WTC11 (cell line): ENCODE measurements at regions not wholly inside any gene's neighbourhood (a gene's known extent, or its start where the extent isn't known, plus 50 kb on each side); places are given as distances from the start of the nearest gene placed in this dataset.

Source experiments
- ATAC-seq: fragments of 200-7000 bp; cut with Tn5 transposase; 2 replicates; pipeline ENCODE4 v1.10.0; 2021; ENCODE audit warnings: mild to moderate bottlenecking, moderate library complexity
- CTCF ChIA-PET: fragments of 300-600 bp; sonication (Branson Sonifier 250); formaldehyde crosslinking; loops from one replicate; lab custom pipeline; 2021; ENCODE audit warnings: antibody characterized with exemption; lab: Charles Lee
- POLR2A ChIA-PET: fragments of 350-600 bp; sonication (Branson Sonifier 250); formaldehyde crosslinking; loops from one replicate; lab custom pipeline; 2021; ENCODE audit warnings: antibody characterized with exemption; lab: Charles Lee
- DNase-seq: peaks from one replicate; pipeline ENCODE4 v3.0.0; 2021; ENCODE audit warnings: low spot score
- H3K27ac Mint-ChIP-seq: 2 replicates; pipeline ENCODE4 v1.8.0; 2021; ENCODE audit warnings: mixed read lengths
- H3K27me3 Mint-ChIP-seq: 2 replicates; pipeline ENCODE4 v1.8.0; 2021; ENCODE audit warnings: low read depth, mild to moderate bottlenecking, moderate library complexity, mixed read lengths
- H3K36me3 Mint-ChIP-seq: 2 replicates; pipeline ENCODE4 v1.8.0; 2021; ENCODE audit warnings: mixed read lengths
- H3K4me1 Mint-ChIP-seq: 2 replicates; pipeline ENCODE4 v1.8.0; 2022; ENCODE audit warnings: mixed read lengths
- H3K4me3 Mint-ChIP-seq: 2 replicates; pipeline ENCODE4 v1.8.0; 2021; ENCODE audit warnings: mild to moderate bottlenecking, moderate library complexity, mixed read lengths
- H3K9me3 Mint-ChIP-seq: 2 replicates; pipeline ENCODE4 v1.8.0; 2021; ENCODE audit warnings: mixed read lengths
- ATF1 ChIP-seq: sonication (generic); formaldehyde crosslinking; IDR thresholded peaks from 2 replicates; pipeline ENCODE4 v1.8.1; 2023; ENCODE audit warnings: mild to moderate bottlenecking, moderate library complexity, missing genetic modification reagents
- CBFB ChIP-seq: sonication (generic); formaldehyde crosslinking; IDR thresholded peaks from 2 replicates; pipeline ENCODE4 v1.8.1; 2022; ENCODE audit warnings: mild to moderate bottlenecking, low read depth, missing genetic modification reagents
- CREM ChIP-seq: sonication (generic); formaldehyde crosslinking; IDR thresholded peaks from 2 replicates; pipeline ENCODE4 v1.8.1; 2022; ENCODE audit warnings: mild to moderate bottlenecking, missing genetic modification reagents, moderate library complexity
- CTCF ChIP-seq: fragments of 200-600 bp; IDR thresholded peaks from 2 replicates; pipeline ENCODE4 v1.8.0; 2022; ENCODE audit warnings: antibody characterized with exemption
- E2F5 ChIP-seq: sonication (generic); formaldehyde crosslinking; IDR thresholded peaks from 2 replicates; pipeline ENCODE4 v1.8.1; 2022; ENCODE audit warnings: mild to moderate bottlenecking, moderate library complexity, missing genetic modification reagents
- ESRRA ChIP-seq: sonication (generic); formaldehyde crosslinking; IDR thresholded peaks from 2 replicates; pipeline ENCODE4 v1.8.1; 2022; ENCODE audit warnings: mild to moderate bottlenecking, missing genetic modification reagents, borderline replicate concordance
- ETV6 ChIP-seq: sonication (generic); formaldehyde crosslinking; IDR thresholded peaks from 2 replicates; pipeline ENCODE4 v1.8.1; 2022; ENCODE audit warnings: mild to moderate bottlenecking, missing genetic modification reagents
- FOXK1 ChIP-seq: sonication (generic); formaldehyde crosslinking; IDR thresholded peaks from 2 replicates; pipeline ENCODE4 v1.8.0; 2022; ENCODE audit warnings: mild to moderate bottlenecking, moderate library complexity, missing genetic modification reagents
- MAX ChIP-seq: sonication (generic); formaldehyde crosslinking; IDR thresholded peaks from 2 replicates; pipeline ENCODE4 v1.8.0; 2022; ENCODE audit warnings: mild to moderate bottlenecking, missing genetic modification reagents
- OVOL2 ChIP-seq: fragments of 250-450 bp; sonication (Bioruptor Pico); IDR thresholded peaks from 2 replicates; pipeline ENCODE4 v1.9.0; 2021; ENCODE audit warnings: mild to moderate bottlenecking, borderline replicate concordance
- PREB ChIP-seq: sonication (generic); formaldehyde crosslinking; IDR thresholded peaks from 2 replicates; pipeline ENCODE4 v1.8.1; 2022; ENCODE audit warnings: mild to moderate bottlenecking, missing genetic modification reagents, moderate library complexity, borderline replicate concordance
- SMAD4 ChIP-seq: sonication (generic); formaldehyde crosslinking; IDR thresholded peaks from 2 replicates; pipeline ENCODE4 v1.8.0; 2022; ENCODE audit warnings: mild to moderate bottlenecking, missing genetic modification reagents
- TEAD4 ChIP-seq: sonication (generic); formaldehyde crosslinking; IDR thresholded peaks from 2 replicates; pipeline ENCODE4 v1.8.0; 2022; ENCODE audit warnings: mild to moderate bottlenecking, missing genetic modification reagents
- ZNF219 ChIP-seq: sonication (generic); formaldehyde crosslinking; IDR thresholded peaks from 2 replicates; pipeline ENCODE4 v1.8.0; 2023; ENCODE audit warnings: missing genetic modification reagents, mild to moderate bottlenecking, borderline replicate concordance
- ZNF317 ChIP-seq: sonication (generic); formaldehyde crosslinking; IDR thresholded peaks from 2 replicates; pipeline ENCODE4 v1.8.1; 2023; ENCODE audit warnings: low read depth, mild to moderate bottlenecking, moderate library complexity, missing genetic modification reagents, borderline replicate concordance
- ZNF416 ChIP-seq: fragments of 250-450 bp; sonication (Bioruptor Pico); IDR thresholded peaks from 2 replicates; pipeline ENCODE4 v1.9.0; 2021; ENCODE audit warnings: mild to moderate bottlenecking, inconsistent platforms
- TF ChIP-seq, protein P1 (sequence below): sonication (generic); formaldehyde crosslinking; IDR thresholded peaks from 2 replicates; pipeline ENCODE4 v1.8.0; 2023; ENCODE audit warnings: missing genetic modification reagents
- TF ChIP-seq, protein P2 (sequence below): fragments of 250-450 bp; sonication (Bioruptor Pico); conservative IDR thresholded peaks from 2 replicates; pipeline ENCODE4 v1.9.0; 2021; ENCODE audit warnings: mild to moderate bottlenecking
- TF ChIP-seq, protein P3 (sequence below): sonication (generic); formaldehyde crosslinking; IDR thresholded peaks from 2 replicates; pipeline ENCODE4 v1.8.0; 2022; ENCODE audit warnings: mild to moderate bottlenecking, missing genetic modification reagents
- TF ChIP-seq, protein P4 (sequence below): sonication (generic); formaldehyde crosslinking; IDR thresholded peaks from 2 replicates; pipeline ENCODE4 v1.8.0; 2022; ENCODE audit warnings: mild to moderate bottlenecking, missing genetic modification reagents

- ATAC-seq (no peak), DNase-seq (no peak)
- no peak overlapping the region for H3K4me3 Mint-ChIP-seq
- no peak overlapping the region for H3K27ac Mint-ChIP-seq
- H3K4me1 Mint-ChIP-seq, result no peaks in the 10 kb centered on the region
- CTCF ChIA-PET, result no interaction called here
- no peak for TF ChIP-seq E2F5
- TF ChIP-seq TEAD4 (CRISPR knock-in tag), result no peak
- no peaks in the 10 kb centered on the region for H3K27me3 Mint-ChIP-seq
- H3K36me3 Mint-ChIP-seq, result no peaks in the 10 kb centered on the region
- POLR2A ChIA-PET, result no interaction called here
- H3K9me3 Mint-ChIP-seq, result no peaks in the 10 kb centered on the region
Measured at GRCh38 chr7:15916681-15917380, 230.3 kb upstream of the MEOX2 start.

- H3K4me3 Mint-ChIP-seq, result no peak overlapping the region
- no peaks in the 10 kb centered on the region for H3K4me1 Mint-ChIP-seq
- no peaks in the 10 kb centered on the region for H3K36me3 Mint-ChIP-seq
- ChIA-PET CTCF (no interaction called here), POLR2A (no interaction called here)
- TF ChIP-seq PREB (CRISPR knock-in tag), result no peak
- TF ChIP-seq, protein P1, sequence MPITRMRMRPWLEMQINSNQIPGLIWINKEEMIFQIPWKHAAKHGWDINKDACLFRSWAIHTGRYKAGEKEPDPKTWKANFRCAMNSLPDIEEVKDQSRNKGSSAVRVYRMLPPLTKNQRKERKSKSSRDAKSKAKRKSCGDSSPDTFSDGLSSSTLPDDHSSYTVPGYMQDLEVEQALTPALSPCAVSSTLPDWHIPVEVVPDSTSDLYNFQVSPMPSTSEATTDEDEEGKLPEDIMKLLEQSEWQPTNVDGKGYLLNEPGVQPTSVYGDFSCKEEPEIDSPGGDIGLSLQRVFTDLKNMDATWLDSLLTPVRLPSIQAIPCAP (CRISPR knock-in tag), result no peak
- TF ChIP-seq ZNF416 (CRISPR knock-in tag), result no peak
- no peak for TF ChIP-seq ESRRA (CRISPR knock-in tag)
- no peak for TF ChIP-seq ZNF219 (CRISPR knock-in tag)
- TF ChIP-seq ZNF317 (CRISPR knock-in tag), result no peak
- no peak for TF ChIP-seq SMAD4
- TF ChIP-seq, protein P2, sequence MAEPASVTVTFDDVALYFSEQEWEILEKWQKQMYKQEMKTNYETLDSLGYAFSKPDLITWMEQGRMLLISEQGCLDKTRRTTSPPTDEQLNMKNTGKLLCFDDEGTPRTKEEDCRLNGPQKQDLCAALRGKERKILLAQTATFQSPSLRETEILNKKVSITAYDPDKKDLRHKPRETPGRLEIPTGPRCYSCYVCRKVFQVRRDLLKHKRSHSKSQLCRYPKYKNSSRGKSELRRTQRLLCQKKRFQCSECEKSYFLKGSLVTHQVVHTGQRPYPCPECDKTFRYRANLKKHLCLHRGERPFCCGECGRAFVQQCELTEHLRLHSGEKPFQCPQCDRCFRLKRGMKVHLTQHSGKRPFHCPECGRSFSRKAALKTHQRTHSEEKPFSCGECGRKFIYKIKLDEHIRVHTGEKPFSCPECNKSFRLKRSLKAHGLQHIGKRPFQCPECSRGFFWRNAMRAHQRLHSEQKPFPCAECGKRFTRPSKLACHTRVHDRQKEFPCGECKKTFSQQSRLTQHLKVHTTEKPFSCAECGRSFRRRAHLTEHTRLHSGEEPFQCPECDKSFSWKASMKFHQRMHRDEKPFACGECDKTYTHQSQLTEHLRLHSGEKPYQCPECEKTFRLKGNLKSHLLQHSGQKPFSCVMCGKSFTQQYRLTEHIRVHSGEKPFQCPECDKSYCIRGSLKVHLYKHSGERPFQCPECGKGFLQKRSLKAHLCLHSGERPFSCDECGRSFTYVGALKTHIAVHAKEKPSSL (CRISPR knock-in tag), result no peak
- no peak for TF ChIP-seq MAX (CRISPR knock-in tag)
- TF ChIP-seq CREM (CRISPR knock-in tag), result no peak
- TF ChIP-seq, protein P3, sequence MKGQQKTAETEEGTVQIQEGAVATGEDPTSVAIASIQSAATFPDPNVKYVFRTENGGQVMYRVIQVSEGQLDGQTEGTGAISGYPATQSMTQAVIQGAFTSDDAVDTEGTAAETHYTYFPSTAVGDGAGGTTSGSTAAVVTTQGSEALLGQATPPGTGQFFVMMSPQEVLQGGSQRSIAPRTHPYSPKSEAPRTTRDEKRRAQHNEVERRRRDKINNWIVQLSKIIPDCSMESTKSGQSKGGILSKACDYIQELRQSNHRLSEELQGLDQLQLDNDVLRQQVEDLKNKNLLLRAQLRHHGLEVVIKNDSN (CRISPR knock-in tag), result no peak
- TF ChIP-seq OVOL2 (CRISPR knock-in tag), result no peak
- TF ChIP-seq CBFB (CRISPR knock-in tag), result no peak
- TF ChIP-seq, protein P4, sequence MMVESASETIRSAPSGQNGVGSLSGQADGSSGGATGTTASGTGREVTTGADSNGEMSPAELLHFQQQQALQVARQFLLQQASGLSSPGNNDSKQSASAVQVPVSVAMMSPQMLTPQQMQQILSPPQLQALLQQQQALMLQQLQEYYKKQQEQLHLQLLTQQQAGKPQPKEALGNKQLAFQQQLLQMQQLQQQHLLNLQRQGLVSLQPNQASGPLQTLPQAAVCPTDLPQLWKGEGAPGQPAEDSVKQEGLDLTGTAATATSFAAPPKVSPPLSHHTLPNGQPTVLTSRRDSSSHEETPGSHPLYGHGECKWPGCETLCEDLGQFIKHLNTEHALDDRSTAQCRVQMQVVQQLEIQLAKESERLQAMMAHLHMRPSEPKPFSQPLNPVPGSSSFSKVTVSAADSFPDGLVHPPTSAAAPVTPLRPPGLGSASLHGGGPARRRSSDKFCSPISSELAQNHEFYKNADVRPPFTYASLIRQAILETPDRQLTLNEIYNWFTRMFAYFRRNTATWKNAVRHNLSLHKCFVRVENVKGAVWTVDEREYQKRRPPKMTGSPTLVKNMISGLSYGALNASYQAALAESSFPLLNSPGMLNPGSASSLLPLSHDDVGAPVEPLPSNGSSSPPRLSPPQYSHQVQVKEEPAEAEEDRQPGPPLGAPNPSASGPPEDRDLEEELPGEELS, result no peak
- no peak for TF ChIP-seq ATF1 (CRISPR knock-in tag)
- no peak for TF ChIP-seq FOXK1 (CRISPR knock-in tag)
- no peak for TF ChIP-seq CTCF
- no peak for TF ChIP-seq ETV6
- H3K27me3 Mint-ChIP-seq, result no peaks in the 10 kb centered on the region
- H3K9me3 Mint-ChIP-seq, result no peaks in the 10 kb centered on the region
- no peak for ATAC-seq
- H3K27ac Mint-ChIP-seq, result no peak overlapping the region
- no peak for DNase-seq
Measured at GRCh38 chr7:15915686-15916293, 229.3 kb upstream of the MEOX2 start.
